GM23338 (cell line): ENCODE measurements at regions not wholly inside any gene's neighbourhood (a gene's known extent, or its start where the extent isn't known, plus 50 kb on each side); places are given as distances from the start of the nearest gene placed in this dataset.

Experiments used
- ATAC-seq: fragments of 200-7000 bp; cut with Tn5 transposase; 3 replicates; pipeline ENCODE4 v1.9.1; 2020
- DNase-seq: peaks from one replicate; pipeline ENCODE4 v3.0.0-alpha.2; 2015; ENCODE audit warnings: low spot score
- H2AFZ ChIP-seq: fragments of 200-600 bp; sonication (generic); 2 replicates; pipeline ENCODE4 v1.8.0; 2016; ENCODE audit warnings: antibody characterized with exemption, mild to moderate bottlenecking, moderate library complexity
- H3F3A ChIP-seq: fragments of 200-600 bp; sonication (generic); replicated peaks from 2 replicates; pipeline ENCODE4 v1.8.0; 2017; ENCODE audit warnings: antibody characterized with exemption, mixed run types, low read depth
- H3K27ac ChIP-seq: fragments of 200-600 bp; sonication (generic); 2 replicates; pipeline ENCODE4 v1.6.1; 2016; ENCODE audit warnings: low read depth
- H3K27me3 ChIP-seq: fragments of 200-600 bp; sonication (generic); 2 replicates; pipeline ENCODE4 v1.8.0; 2016; ENCODE audit warnings: mild to moderate bottlenecking, mixed run types, moderate library complexity; ENCODE audit not compliant: insufficient read depth
- H3K36me3 ChIP-seq: fragments of 200-600 bp; sonication (generic); 2 replicates; pipeline ENCODE4 v1.8.0; 2016; ENCODE audit warnings: mild to moderate bottlenecking; ENCODE audit not compliant: insufficient read depth
- H3K4me1 ChIP-seq: fragments of 200-600 bp; sonication (generic); 2 replicates; pipeline ENCODE4 v1.8.0; 2016; ENCODE audit warnings: mild to moderate bottlenecking, moderate library complexity; ENCODE audit not compliant: insufficient read depth
- H3K4me2 ChIP-seq: fragments of 200-600 bp; sonication (generic); 2 replicates; pipeline ENCODE4 v1.7.1; 2017; ENCODE audit warnings: mixed run types
- H3K4me3 ChIP-seq: fragments of 200-600 bp; sonication (generic); 2 replicates; pipeline ENCODE4 v1.6.1; 2016; ENCODE audit warnings: mixed run types
- H3K79me2 ChIP-seq: fragments of 200-600 bp; sonication (generic); replicated peaks from 2 replicates; pipeline ENCODE4 v1.8.0; 2017; ENCODE audit warnings: mild to moderate bottlenecking; ENCODE audit not compliant: insufficient read depth
- H3K9me2 ChIP-seq: fragments of 200-600 bp; sonication (generic); 2 replicates; pipeline ENCODE4 v1.8.0; 2017; ENCODE audit not compliant: insufficient read depth
- H4K20me1 ChIP-seq: fragments of 200-600 bp; sonication (generic); replicated peaks from 2 replicates; pipeline ENCODE4 v1.8.0; 2017; ENCODE audit warnings: mild to moderate bottlenecking; ENCODE audit not compliant: insufficient read depth
- H3K27ac Mint-ChIP-seq: 2 replicates; pipeline ENCODE4 v1.8.0; 2020; ENCODE audit warnings: inconsistent platforms, mild to moderate bottlenecking, moderate library complexity, mixed read lengths
- H3K27me3 Mint-ChIP-seq: 3 replicates; pipeline ENCODE4 v1.8.0; 2022; ENCODE audit warnings: low read depth, mild to moderate bottlenecking, moderate library complexity, mixed read lengths, inconsistent platforms; ENCODE audit not compliant: insufficient read depth, poor library complexity
- H3K36me3 Mint-ChIP-seq: 3 replicates; pipeline ENCODE4 v1.8.0; 2021; ENCODE audit warnings: low read depth, mild to moderate bottlenecking, inconsistent platforms, moderate library complexity, mixed read lengths
- H3K4me1 Mint-ChIP-seq: 3 replicates; pipeline ENCODE4 v1.8.0; 2020; ENCODE audit warnings: mild to moderate bottlenecking, inconsistent platforms, mixed read lengths
- H3K4me3 Mint-ChIP-seq: 3 replicates; pipeline ENCODE4 v1.8.0; 2021; ENCODE audit warnings: moderate library complexity, mild to moderate bottlenecking, inconsistent platforms, mixed read lengths
- H3K9me3 Mint-ChIP-seq: 3 replicates; pipeline ENCODE4 v1.8.0; 2020; ENCODE audit warnings: moderate library complexity, mild to moderate bottlenecking, inconsistent platforms, mixed read lengths
- CREB1 ChIP-seq: fragments of 250-450 bp; sonication (Bioruptor Pico); IDR thresholded peaks from 2 replicates; pipeline ENCODE4 v1.5.0; 2020; ENCODE audit warnings: low read depth, mild to moderate bottlenecking, moderate library complexity
- EZH2 ChIP-seq: fragments of 200-600 bp; sonication (generic); IDR thresholded peaks from one replicate; pipeline ENCODE4 v1.8.0; 2017; ENCODE audit warnings: antibody characterized with exemption, mild to moderate bottlenecking, low read depth; ENCODE audit not compliant: unreplicated experiment
- EZH2phosphoT487 ChIP-seq: fragments of 200-600 bp; sonication (generic); IDR thresholded peaks from one replicate; pipeline ENCODE4 v1.8.1; 2018; ENCODE audit warnings: antibody characterized with exemption; ENCODE audit not compliant: unreplicated experiment
- JUNB ChIP-seq: IDR thresholded peaks from one replicate; pipeline ENCODE4 v1.6.1; 2016; ENCODE audit warnings: antibody characterized with exemption; ENCODE audit not compliant: unreplicated experiment
- NANOG ChIP-seq: IDR thresholded peaks from 2 replicates; pipeline ENCODE4 v1.6.1; 2016; ENCODE audit warnings: antibody characterized with exemption, borderline replicate concordance
- POLR2AphosphoS5 ChIP-seq: IDR thresholded peaks from 2 replicates; pipeline ENCODE4 v1.6.1; 2016; ENCODE audit warnings: antibody characterized with exemption, low read depth
- STAT1 ChIP-seq: IDR thresholded peaks from one replicate; pipeline ENCODE4 v1.6.1; 2016; ENCODE audit warnings: antibody characterized with exemption; ENCODE audit not compliant: unreplicated experiment
- ZNF114 ChIP-seq: fragments of 250-450 bp; sonication (Bioruptor Pico); IDR thresholded peaks from 2 replicates; pipeline ENCODE4 v1.5.0; 2020; ENCODE audit warnings: mild to moderate bottlenecking, moderate library complexity
- ZNF331 ChIP-seq: fragments of 250-450 bp; sonication (Bioruptor Pico); IDR thresholded peaks from 2 replicates; pipeline ENCODE4 v1.5.0; 2020; ENCODE audit warnings: low read depth, mild to moderate bottlenecking, moderate library complexity
- TF ChIP-seq, protein P1 (sequence below), 2 experiments: fragments of 200-600 bp in 1 of 2; sonication (generic) in 1 of 2; conservative IDR thresholded peaks; 2 replicates each; pipeline versions ENCODE4 v1.5.1 to v1.6.1; 2016 to 2017; ENCODE audit warnings: antibody characterized with exemption in 2 of 2, low read depth in 2 of 2, mild to moderate bottlenecking in 2 of 2, moderate library complexity in 1 of 2
- TF ChIP-seq, protein P2 (sequence below): fragments of 250-450 bp; sonication (Bioruptor Pico); IDR thresholded peaks from 2 replicates; pipeline ENCODE4 v1.5.0; 2020; ENCODE audit warnings: mild to moderate bottlenecking, moderate library complexity
- TF ChIP-seq, protein P3 (sequence below): IDR thresholded peaks from one replicate; pipeline ENCODE4 v1.6.1; 2018; ENCODE audit warnings: antibody characterized with exemption; ENCODE audit not compliant: unreplicated experiment
- TF ChIP-seq, protein P4 (sequence below): IDR thresholded peaks from 2 replicates; pipeline ENCODE4 v1.6.1; 2016; ENCODE audit warnings: antibody characterized with exemption

DNA sequence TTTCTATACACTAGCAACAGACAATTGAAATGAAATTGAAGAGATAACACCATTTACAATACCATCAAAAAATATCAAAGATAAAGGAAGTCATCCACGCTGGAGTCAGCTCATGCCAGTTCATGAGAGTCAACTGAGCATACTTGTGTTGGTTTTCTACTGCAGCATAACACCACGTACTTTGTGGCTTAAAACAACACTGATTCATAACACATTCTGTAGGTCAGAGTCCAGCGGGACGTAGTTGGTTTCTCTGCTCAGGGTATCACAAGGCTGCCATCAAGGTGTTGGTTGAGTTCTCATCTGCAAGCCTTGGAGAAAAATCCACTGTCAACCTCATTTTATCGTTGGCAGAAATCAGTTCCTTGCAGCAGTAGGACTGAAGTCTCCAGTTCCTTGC, 84.2 kb downstream of the TEX51 start:
- Histone ChIP-seq H3K4me1 (no peaks in the 10 kb centered on the region), H4K20me1 (no peaks in the 10 kb centered on the region), H3K79me2 (no peaks in the 10 kb centered on the region), H3K36me3 (no peaks in the 10 kb centered on the region), H3K27me3 (no peaks in the 10 kb centered on the region), H3K4me2 (no peak overlapping the region), H3F3A (no peaks in the 10 kb centered on the region), H2AFZ (0 out of 2 replicates have a peak overlapping the region, but pooled peaks have one; percentile 32), H3K27ac (no peak overlapping the region), H3K4me3 (no peak overlapping the region), H3K9me2 (no peaks in the 10 kb centered on the region)
- Mint-ChIP-seq H3K27ac (no peak overlapping the region), H3K4me3 (no peak overlapping the region), H3K36me3 (no peaks in the 10 kb centered on the region), H3K27me3 (no peaks in the 10 kb centered on the region), H3K9me3 (no peaks in the 10 kb centered on the region; the same call in 2 of the 3 replicates), H3K4me1 (no peaks in the 10 kb centered on the region)
- no peak for ATAC-seq
- DNase-seq = no peak
- TF ChIP-seq ZNF331 (CRISPR knock-in tag) (no peak), JUNB (no peak), EZH2 (no peak), EZH2phosphoT487 (no peak), CREB1 (CRISPR knock-in tag) (no peak), STAT1 (no peak), ZNF114 (CRISPR knock-in tag) (no peak), POLR2AphosphoS5 (no peak), NANOG (no peak)
- TF ChIP-seq, protein P1, sequence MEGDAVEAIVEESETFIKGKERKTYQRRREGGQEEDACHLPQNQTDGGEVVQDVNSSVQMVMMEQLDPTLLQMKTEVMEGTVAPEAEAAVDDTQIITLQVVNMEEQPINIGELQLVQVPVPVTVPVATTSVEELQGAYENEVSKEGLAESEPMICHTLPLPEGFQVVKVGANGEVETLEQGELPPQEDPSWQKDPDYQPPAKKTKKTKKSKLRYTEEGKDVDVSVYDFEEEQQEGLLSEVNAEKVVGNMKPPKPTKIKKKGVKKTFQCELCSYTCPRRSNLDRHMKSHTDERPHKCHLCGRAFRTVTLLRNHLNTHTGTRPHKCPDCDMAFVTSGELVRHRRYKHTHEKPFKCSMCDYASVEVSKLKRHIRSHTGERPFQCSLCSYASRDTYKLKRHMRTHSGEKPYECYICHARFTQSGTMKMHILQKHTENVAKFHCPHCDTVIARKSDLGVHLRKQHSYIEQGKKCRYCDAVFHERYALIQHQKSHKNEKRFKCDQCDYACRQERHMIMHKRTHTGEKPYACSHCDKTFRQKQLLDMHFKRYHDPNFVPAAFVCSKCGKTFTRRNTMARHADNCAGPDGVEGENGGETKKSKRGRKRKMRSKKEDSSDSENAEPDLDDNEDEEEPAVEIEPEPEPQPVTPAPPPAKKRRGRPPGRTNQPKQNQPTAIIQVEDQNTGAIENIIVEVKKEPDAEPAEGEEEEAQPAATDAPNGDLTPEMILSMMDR (conservative IDR thresholded peaks at IDR 0.05; ENCODE audit: low read depth in 2 of 2) = no peak
- TF ChIP-seq, protein P2, sequence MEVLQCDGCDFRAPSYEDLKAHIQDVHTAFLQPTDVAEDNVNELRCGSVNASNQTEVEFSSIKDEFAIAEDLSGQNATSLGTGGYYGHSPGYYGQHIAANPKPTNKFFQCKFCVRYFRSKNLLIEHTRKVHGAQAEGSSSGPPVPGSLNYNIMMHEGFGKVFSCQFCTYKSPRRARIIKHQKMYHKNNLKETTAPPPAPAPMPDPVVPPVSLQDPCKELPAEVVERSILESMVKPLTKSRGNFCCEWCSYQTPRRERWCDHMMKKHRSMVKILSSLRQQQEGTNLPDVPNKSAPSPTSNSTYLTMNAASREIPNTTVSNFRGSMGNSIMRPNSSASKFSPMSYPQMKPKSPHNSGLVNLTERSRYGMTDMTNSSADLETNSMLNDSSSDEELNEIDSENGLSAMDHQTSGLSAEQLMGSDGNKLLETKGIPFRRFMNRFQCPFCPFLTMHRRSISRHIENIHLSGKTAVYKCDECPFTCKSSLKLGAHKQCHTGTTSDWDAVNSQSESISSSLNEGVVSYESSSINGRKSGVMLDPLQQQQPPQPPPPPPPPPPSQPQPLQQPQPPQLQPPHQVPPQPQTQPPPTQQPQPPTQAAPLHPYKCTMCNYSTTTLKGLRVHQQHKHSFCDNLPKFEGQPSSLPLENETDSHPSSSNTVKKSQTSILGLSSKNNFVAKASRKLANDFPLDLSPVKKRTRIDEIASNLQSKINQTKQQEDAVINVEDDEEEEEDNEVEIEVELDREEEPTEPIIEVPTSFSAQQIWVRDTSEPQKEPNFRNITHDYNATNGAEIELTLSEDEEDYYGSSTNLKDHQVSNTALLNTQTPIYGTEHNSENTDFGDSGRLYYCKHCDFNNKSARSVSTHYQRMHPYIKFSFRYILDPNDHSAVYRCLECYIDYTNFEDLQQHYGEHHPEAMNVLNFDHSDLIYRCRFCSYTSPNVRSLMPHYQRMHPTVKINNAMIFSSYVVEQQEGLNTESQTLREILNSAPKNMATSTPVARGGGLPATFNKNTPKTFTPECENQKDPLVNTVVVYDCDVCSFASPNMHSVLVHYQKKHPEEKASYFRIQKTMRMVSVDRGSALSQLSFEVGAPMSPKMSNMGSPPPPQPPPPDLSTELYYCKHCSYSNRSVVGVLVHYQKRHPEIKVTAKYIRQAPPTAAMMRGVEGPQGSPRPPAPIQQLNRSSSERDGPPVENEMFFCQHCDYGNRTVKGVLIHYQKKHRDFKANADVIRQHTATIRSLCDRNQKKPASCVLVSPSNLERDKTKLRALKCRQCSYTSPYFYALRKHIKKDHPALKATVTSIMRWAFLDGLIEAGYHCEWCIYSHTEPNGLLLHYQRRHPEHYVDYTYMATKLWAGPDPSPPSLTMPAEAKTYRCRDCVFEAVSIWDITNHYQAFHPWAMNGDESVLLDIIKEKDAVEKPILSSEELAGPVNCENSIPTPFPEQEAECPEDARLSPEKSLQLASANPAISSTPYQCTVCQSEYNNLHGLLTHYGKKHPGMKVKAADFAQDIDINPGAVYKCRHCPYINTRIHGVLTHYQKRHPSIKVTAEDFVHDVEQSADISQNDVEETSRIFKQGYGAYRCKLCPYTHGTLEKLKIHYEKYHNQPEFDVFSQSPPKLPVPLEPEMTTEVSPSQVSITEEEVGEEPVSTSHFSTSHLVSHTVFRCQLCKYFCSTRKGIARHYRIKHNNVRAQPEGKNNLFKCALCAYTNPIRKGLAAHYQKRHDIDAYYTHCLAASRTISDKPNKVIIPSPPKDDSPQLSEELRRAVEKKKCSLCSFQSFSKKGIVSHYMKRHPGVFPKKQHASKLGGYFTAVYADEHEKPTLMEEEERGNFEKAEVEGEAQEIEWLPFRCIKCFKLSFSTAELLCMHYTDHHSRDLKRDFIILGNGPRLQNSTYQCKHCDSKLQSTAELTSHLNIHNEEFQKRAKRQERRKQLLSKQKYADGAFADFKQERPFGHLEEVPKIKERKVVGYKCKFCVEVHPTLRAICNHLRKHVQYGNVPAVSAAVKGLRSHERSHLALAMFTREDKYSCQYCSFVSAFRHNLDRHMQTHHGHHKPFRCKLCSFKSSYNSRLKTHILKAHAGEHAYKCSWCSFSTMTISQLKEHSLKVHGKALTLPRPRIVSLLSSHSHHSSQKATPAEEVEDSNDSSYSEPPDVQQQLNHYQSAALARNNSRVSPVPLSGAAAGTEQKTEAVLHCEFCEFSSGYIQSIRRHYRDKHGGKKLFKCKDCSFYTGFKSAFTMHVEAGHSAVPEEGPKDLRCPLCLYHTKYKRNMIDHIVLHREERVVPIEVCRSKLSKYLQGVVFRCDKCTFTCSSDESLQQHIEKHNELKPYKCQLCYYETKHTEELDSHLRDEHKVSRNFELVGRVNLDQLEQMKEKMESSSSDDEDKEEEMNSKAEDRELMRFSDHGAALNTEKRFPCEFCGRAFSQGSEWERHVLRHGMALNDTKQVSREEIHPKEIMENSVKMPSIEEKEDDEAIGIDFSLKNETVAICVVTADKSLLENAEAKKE (CRISPR knock-in tag) = no peak
- TF ChIP-seq, protein P3, sequence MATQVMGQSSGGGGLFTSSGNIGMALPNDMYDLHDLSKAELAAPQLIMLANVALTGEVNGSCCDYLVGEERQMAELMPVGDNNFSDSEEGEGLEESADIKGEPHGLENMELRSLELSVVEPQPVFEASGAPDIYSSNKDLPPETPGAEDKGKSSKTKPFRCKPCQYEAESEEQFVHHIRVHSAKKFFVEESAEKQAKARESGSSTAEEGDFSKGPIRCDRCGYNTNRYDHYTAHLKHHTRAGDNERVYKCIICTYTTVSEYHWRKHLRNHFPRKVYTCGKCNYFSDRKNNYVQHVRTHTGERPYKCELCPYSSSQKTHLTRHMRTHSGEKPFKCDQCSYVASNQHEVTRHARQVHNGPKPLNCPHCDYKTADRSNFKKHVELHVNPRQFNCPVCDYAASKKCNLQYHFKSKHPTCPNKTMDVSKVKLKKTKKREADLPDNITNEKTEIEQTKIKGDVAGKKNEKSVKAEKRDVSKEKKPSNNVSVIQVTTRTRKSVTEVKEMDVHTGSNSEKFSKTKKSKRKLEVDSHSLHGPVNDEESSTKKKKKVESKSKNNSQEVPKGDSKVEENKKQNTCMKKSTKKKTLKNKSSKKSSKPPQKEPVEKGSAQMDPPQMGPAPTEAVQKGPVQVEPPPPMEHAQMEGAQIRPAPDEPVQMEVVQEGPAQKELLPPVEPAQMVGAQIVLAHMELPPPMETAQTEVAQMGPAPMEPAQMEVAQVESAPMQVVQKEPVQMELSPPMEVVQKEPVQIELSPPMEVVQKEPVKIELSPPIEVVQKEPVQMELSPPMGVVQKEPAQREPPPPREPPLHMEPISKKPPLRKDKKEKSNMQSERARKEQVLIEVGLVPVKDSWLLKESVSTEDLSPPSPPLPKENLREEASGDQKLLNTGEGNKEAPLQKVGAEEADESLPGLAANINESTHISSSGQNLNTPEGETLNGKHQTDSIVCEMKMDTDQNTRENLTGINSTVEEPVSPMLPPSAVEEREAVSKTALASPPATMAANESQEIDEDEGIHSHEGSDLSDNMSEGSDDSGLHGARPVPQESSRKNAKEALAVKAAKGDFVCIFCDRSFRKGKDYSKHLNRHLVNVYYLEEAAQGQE = no peak
- TF ChIP-seq, protein P4, sequence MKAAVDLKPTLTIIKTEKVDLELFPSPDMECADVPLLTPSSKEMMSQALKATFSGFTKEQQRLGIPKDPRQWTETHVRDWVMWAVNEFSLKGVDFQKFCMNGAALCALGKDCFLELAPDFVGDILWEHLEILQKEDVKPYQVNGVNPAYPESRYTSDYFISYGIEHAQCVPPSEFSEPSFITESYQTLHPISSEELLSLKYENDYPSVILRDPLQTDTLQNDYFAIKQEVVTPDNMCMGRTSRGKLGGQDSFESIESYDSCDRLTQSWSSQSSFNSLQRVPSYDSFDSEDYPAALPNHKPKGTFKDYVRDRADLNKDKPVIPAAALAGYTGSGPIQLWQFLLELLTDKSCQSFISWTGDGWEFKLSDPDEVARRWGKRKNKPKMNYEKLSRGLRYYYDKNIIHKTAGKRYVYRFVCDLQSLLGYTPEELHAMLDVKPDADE = no peak
